Lower leg skin (tissue), 4 donors: ENCODE measurements at regions not wholly inside any gene's neighbourhood (a gene's known extent, or its start where the extent isn't known, plus 50 kb on each side); places are given as distances from the start of the nearest gene placed in this dataset.
"Not testable (repeated sequence)": the region's sequence is repeated elsewhere in the genome, so short reads cannot be mapped to it uniquely, and the experiment has no call there.

ENCODE experiments used
- DNase-seq, 2 donors: peaks; one replicate each; pipeline ENCODE4 v3.0.0-alpha.2; 2019; ENCODE audit warnings: low spot score in 2 of 2
- H3K4me3 ChIP-seq: fragments of 200-600 bp; sonication (generic); 2 replicates; pipeline ENCODE4 v1.5.1; 2017; ENCODE audit warnings: mild to moderate bottlenecking, low read depth; ENCODE audit not compliant: poor library complexity, severe bottlenecking
- WGBS, 2 donors: methylation state at CpG; one replicate each; pipeline ENCODE4 v1.1.5; 2018; 5-methylcytosine and 5-hydroxymethylcytosine counted together
- intact Hi-C: fragments of 100-400 bp; cut with DNase I; formaldehyde crosslinking; loops from one replicate; pipeline ENCODE4 v1.15.0; 2023; ENCODE audit warnings: low total_unique reads
- microRNA-seq, 2 donors: library from miRNA; unstranded; fragments of <30 nt; microRNA quantifications; one replicate each; pipeline ENCODE4, GENCODE V29; 2016; ENCODE audit warnings: borderline replicate concordance in 2 of 2, borderline number of aligned reads in 1 of 2

DNA sequence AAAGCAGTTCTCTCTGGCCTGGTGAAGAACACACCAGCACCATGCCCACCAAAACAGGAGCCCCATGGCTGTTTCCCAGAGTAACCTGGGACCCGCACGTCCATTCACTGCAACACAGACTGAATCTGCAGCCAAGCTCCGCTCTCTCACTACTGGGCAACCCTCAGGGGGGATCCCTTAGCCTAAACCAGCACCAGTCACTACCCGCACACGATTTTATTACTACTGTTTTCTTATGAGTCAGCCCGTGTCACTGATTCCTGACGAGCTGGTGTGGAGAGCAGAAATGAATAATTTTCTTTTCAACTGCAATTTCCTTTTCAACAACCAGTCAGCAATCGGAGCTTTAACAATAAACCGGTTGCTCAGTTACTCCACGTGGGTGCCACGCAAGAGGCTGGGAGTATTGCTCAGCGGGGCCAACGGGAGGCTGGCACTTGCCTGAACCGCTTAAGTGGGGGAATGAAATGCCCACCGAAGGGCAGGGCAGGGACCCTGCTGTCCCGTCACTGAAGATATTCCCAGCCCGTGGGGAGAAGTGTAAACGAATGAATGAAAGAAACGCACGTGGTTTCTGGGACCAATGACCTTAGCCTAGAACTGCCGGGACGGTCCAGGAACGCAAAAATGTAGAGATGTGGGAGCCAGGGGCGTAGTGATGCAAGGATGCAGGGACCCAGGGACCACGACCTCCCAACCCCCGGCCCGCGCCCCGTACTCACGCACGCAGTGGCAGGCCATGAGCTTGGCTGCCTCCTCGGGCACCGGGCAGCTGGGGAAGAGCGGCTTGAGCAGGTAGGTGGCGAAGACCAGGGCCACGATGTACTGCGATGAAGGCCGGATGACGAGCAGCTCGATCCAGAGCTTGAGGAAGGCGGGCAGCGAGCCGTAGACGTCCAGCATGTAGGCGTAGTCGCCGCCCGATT, 50.4 kb upstream of the SPN start:
- DNase-seq, intact Hi-C loops: not testable (repeated sequence)
- peak overlapping the region; percentile 45 for H3K4me3 ChIP-seq
- WGBS, 2 donors = 0 to 2% methylated on average over 12 to 35 of the region's 48 CpGs

Small RNAs in the stretch of these regions (microRNA-seq; reads per million reads assigned to microRNA genes)
- gene MIR3680-2 = 0 reads per million in 2 donors
